Mesenchymal stem cell (in vitro differentiated cells and primary cell): ENCODE measurements at regions not wholly inside any gene's neighbourhood (a gene's known extent, or its start where the extent isn't known, plus 50 kb on each side); places are given as distances from the start of the nearest gene placed in this dataset.

Experiments used
- DNase-seq: peaks from one replicate; pipeline ENCODE4 v3.0.0-alpha.2; 2013
- H2AFZ ChIP-seq: one replicate; pipeline ENCODE4 v1.6.1; 2013; ENCODE audit warnings: low read depth, mild to moderate bottlenecking, control low read depth, inconsistent platforms, low read length, moderate library complexity
- H2AK5ac ChIP-seq: 2 replicates; pipeline ENCODE4 v1.6.1; 2013; ENCODE audit warnings: low read length, moderate library complexity, mild to moderate bottlenecking, inconsistent platforms; ENCODE audit not compliant: severe bottlenecking
- H2BK120ac ChIP-seq: one replicate; pipeline ENCODE4 v1.6.1; 2013; ENCODE audit warnings: low read depth, mild to moderate bottlenecking, inconsistent platforms, low read length, moderate library complexity
- H2BK12ac ChIP-seq, 2 experiments: one replicate each; pipeline ENCODE4 v1.6.1; 2013; ENCODE audit warnings: inconsistent platforms in 2 of 2, low read length in 2 of 2, mild to moderate bottlenecking in 2 of 2, moderate library complexity in 2 of 2, control low read depth in 1 of 2
- H2BK15ac ChIP-seq: one replicate; pipeline ENCODE4 v1.6.1; 2013; ENCODE audit warnings: mild to moderate bottlenecking, low read depth, inconsistent platforms; ENCODE audit not compliant: poor library complexity, severe bottlenecking
- H2BK5ac ChIP-seq: 2 replicates; pipeline ENCODE4 v1.6.1; 2013; ENCODE audit warnings: low read depth, mild to moderate bottlenecking, low read length, control low read depth, inconsistent platforms; ENCODE audit not compliant: poor library complexity, severe bottlenecking
- H3K14ac ChIP-seq, 2 experiments: one replicate each; pipeline ENCODE4 v1.6.1; 2013; ENCODE audit warnings: inconsistent platforms in 2 of 2, low read length in 2 of 2, control low read depth in 1 of 2, mild to moderate bottlenecking in 1 of 2, moderate library complexity in 1 of 2
- H3K18ac ChIP-seq, 2 experiments: one replicate each; pipeline ENCODE4 v1.6.1; 2013; ENCODE audit warnings: inconsistent platforms in 2 of 2, low read length in 2 of 2, control low read depth in 1 of 2, low read depth in 1 of 2, mild to moderate bottlenecking in 1 of 2
- H3K23ac ChIP-seq, 2 experiments: one replicate each; pipeline ENCODE4 v1.6.1; 2013; ENCODE audit warnings: inconsistent platforms in 2 of 2, low read length in 2 of 2, mild to moderate bottlenecking in 2 of 2, moderate library complexity in 2 of 2, control low read depth in 1 of 2
- H3K27ac ChIP-seq: 2 replicates; pipeline ENCODE4 v1.5.1; 2013; ENCODE audit warnings: mild to moderate bottlenecking, moderate library complexity, low read length, control low read depth, inconsistent platforms; ENCODE audit not compliant: poor library complexity, severe bottlenecking
- H3K27me3 ChIP-seq, 2 experiments: 2 replicates each; pipeline versions ENCODE4 v1.6.1 to v1.7.0; 2013; ENCODE audit warnings: low read length in 2 of 2, mild to moderate bottlenecking in 2 of 2, moderate library complexity in 2 of 2, control low read depth in 1 of 2, inconsistent platforms in 1 of 2; ENCODE audit not compliant: control insufficient read depth in 1 of 2, insufficient read depth in 1 of 2
- H3K36me3 ChIP-seq, 2 experiments: 2 replicates each; pipeline versions ENCODE4 v1.6.1 to v1.7.0; 2013; ENCODE audit warnings: low read length in 2 of 2, control low read depth in 1 of 2, inconsistent platforms in 1 of 2, low read depth in 1 of 2, mild to moderate bottlenecking in 1 of 2; ENCODE audit not compliant: insufficient read depth in 2 of 2, control insufficient read depth in 1 of 2
- H3K4ac ChIP-seq, 2 experiments: one replicate each; pipeline ENCODE4 v1.6.1; 2013; ENCODE audit warnings: inconsistent platforms in 2 of 2, low read length in 2 of 2, mild to moderate bottlenecking in 2 of 2, moderate library complexity in 2 of 2, control low read depth in 1 of 2, low read depth in 1 of 2
- H3K4me1 ChIP-seq: 2 replicates; pipeline ENCODE4 v1.6.1; 2013; ENCODE audit warnings: low read depth, low read length, control low read depth; ENCODE audit not compliant: control insufficient read depth, insufficient read depth
- H3K4me2 ChIP-seq: 2 replicates; pipeline ENCODE4 v1.6.1; 2013; ENCODE audit warnings: low read length, mild to moderate bottlenecking, inconsistent platforms; ENCODE audit not compliant: poor library complexity, severe bottlenecking
- H3K4me3 ChIP-seq, 2 experiments: 2 replicates each; pipeline versions ENCODE4 v1.5.1 to v1.7.0; 2013; ENCODE audit warnings: low read length in 2 of 2, mild to moderate bottlenecking in 2 of 2, control low read depth in 1 of 2, low read depth in 1 of 2; ENCODE audit not compliant: insufficient read depth in 1 of 2
- H3K79me1 ChIP-seq: replicated peaks from 2 replicates; pipeline ENCODE4 v1.6.1; 2013; ENCODE audit warnings: mild to moderate bottlenecking, control low read depth, low read length, inconsistent platforms; ENCODE audit not compliant: poor library complexity, severe bottlenecking
- H3K9ac ChIP-seq: 2 replicates; pipeline ENCODE4 v1.7.0; 2013; ENCODE audit warnings: mild to moderate bottlenecking, low read length, moderate library complexity
- H3K9me3 ChIP-seq: 2 replicates; pipeline ENCODE4 v1.7.0; 2013; ENCODE audit warnings: mild to moderate bottlenecking, low read length; ENCODE audit not compliant: control insufficient read depth
- H4K8ac ChIP-seq: one replicate; pipeline ENCODE4 v1.6.1; 2013; ENCODE audit warnings: inconsistent platforms, mild to moderate bottlenecking, low read length, moderate library complexity
- H4K91ac ChIP-seq: one replicate; pipeline ENCODE4 v1.6.1; 2013; ENCODE audit warnings: mild to moderate bottlenecking, low read length, inconsistent platforms
- WGBS: methylation state at CpG from one replicate; pipeline ENCODE4 v1.1.7; 2013; ENCODE audit warnings: mixed read lengths; 5-methylcytosine and 5-hydroxymethylcytosine counted together

DNA sequence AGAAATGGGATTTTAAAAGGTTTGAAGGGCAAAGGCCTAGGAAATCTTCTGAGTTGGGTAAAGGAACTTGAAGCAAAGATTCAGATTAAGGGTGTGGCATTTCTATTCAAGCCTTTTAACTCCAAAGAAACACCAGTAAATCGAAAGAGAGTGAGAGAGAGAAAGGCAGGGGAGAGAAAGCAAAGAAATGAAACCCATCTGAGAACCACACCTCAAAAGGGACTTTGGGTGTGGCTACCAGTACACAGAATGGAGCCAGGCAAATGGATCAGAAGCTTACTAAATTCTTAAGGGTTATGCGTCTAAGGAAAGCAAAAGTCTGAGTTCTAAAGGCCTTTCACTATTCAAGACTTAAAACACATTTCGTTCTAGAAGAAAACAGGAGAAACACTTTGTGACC is 277.4 kb downstream of the BCL11B start:
- Histone ChIP-seq H3K79me1 (no peaks in the 10 kb centered on the region), H2BK12ac (no peak overlapping the region), H3K27ac (no peak overlapping the region), H3K23ac (no peak overlapping the region), H3K4me2 (no peak overlapping the region), H4K8ac (no peak overlapping the region), H3K4me3 (no peak overlapping the region), H3K4ac (no peak overlapping the region), H3K4me1 (no peaks in the 10 kb centered on the region), H2AK5ac (no peak overlapping the region), H2BK120ac (no peak overlapping the region), H3K27me3 (peaks cover 0 to 5% of the 10 kb centered on the region in 2 experiments), H3K9ac (no peak overlapping the region), H2AFZ (no peak overlapping the region), H2BK15ac (no peak overlapping the region), H4K91ac (no peak overlapping the region), H3K36me3 (no peaks in the 10 kb centered on the region), H3K14ac (no peak overlapping the region), H3K9me3 (peaks cover 3% of the 10 kb centered on the region), H3K18ac (no peak overlapping the region), H2BK5ac (no peak overlapping the region)
- no peak for DNase-seq
- 40% methylated on average over 1 of the region's 3 CpGs for WGBS

GRCh38 chr14:98997526-98998205 is 274.3 kb downstream of the BCL11B start:
- peaks cover 3% of the 10 kb centered on the region for H3K9me3 ChIP-seq
- no peak overlapping the region for H3K4ac ChIP-seq
- H3K14ac ChIP-seq, result no peak overlapping the region
- H4K8ac ChIP-seq, result no peak overlapping the region
- no peak overlapping the region for H3K9ac ChIP-seq
- no peak overlapping the region for H3K4me3 ChIP-seq
- H3K27ac ChIP-seq, result no peak overlapping the region
- H2AFZ ChIP-seq, result no peak overlapping the region
- H2BK12ac ChIP-seq, result no peak overlapping the region
- no peak overlapping the region for H2BK120ac ChIP-seq
- peaks cover 0 to 5% of the 10 kb centered on the region in 2 experiments for H3K27me3 ChIP-seq
- no peak overlapping the region for H4K91ac ChIP-seq
- no peak overlapping the region for H2BK5ac ChIP-seq
- H3K4me2 ChIP-seq, result no peak overlapping the region
- H3K18ac ChIP-seq, result no peak overlapping the region
- WGBS, result 70% methylated on average over 3 of the region's 6 CpGs
- H3K23ac ChIP-seq, result no peak overlapping the region
- no peak for DNase-seq
- no peak overlapping the region for H2AK5ac ChIP-seq
- no peaks in the 10 kb centered on the region for H3K4me1 ChIP-seq
- H3K79me1 ChIP-seq, result no peaks in the 10 kb centered on the region
- no peaks in the 10 kb centered on the region for H3K36me3 ChIP-seq
- no peak overlapping the region for H2BK15ac ChIP-seq

DNA sequence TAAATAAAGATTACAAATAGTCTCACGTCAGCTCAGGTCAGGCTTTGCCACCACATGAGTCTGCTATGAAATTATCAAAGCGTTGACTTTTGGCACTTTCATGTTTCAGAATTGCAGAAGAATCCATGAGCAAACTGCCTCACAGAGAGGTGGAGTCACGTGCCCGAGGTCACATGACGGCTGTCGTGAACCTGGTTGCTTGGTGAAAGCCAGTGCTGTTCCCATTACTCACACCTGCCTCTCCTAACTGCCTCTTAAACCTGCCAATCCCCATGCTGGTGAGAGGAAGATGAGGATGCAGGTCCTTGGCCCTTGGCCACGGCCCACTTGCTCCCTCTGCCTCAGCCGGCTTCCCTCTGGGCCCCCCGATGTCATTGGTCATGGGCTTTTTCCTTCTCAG is 272.7 kb downstream of the BCL11B start:
- Histone ChIP-seq H2BK120ac (no peak overlapping the region), H4K91ac (no peak overlapping the region), H2BK12ac (no peak overlapping the region), H3K9ac (no peak overlapping the region), H3K4me2 (no peak overlapping the region), H3K4me1 (no peaks in the 10 kb centered on the region), H2BK15ac (no peak overlapping the region), H4K8ac (no peak overlapping the region), H3K18ac (no peak overlapping the region), H3K36me3 (no peaks in the 10 kb centered on the region), H3K4me3 (no peak overlapping the region), H2BK5ac (no peak overlapping the region), H3K79me1 (no peaks in the 10 kb centered on the region), H3K9me3 (no peaks in the 10 kb centered on the region), H2AK5ac (no peak overlapping the region), H2AFZ (no peak overlapping the region), H3K23ac (no peak overlapping the region), H3K14ac (no peak overlapping the region), H3K4ac (no peak overlapping the region), H3K27ac (no peak overlapping the region), H3K27me3 (peaks cover 0 to 5% of the 10 kb centered on the region in 2 experiments)
- 69% methylated on average over 9 of the region's 9 CpGs for WGBS
- DNase-seq, result no peak

DNA sequence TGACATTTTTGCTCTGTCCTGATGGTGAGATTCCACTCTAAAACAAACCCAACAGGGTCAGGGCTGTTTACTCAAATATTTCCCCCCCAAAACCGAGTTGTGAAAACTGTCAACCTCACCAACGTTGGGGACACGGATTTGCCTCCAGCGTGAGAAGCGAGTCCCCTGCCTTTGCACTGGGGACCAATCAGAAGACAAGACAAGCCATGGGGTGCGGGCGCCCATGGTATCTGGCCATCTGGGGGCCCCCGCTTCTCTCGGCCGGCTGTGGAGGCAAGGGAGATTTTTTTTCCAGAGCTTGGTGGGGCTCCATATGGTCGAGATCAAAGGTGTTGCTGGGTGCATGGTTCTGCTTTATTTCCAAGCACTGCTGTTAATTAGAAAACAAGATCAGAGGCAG is 272.1 kb downstream of the BCL11B start:
- Histone ChIP-seq H2BK12ac (no peak overlapping the region), H3K27ac (no peak overlapping the region), H3K14ac (no peak overlapping the region), H3K9me3 (no peaks in the 10 kb centered on the region), H3K36me3 (no peaks in the 10 kb centered on the region), H2BK5ac (no peak overlapping the region), H2AFZ (no peak overlapping the region), H3K4ac (no peak overlapping the region), H4K91ac (no peak overlapping the region), H3K23ac (no peak overlapping the region), H3K27me3 (peaks cover 0 to 5% of the 10 kb centered on the region in 2 experiments), H4K8ac (no peak overlapping the region), H3K79me1 (no peaks in the 10 kb centered on the region), H3K4me2 (no peak overlapping the region), H2AK5ac (no peak overlapping the region), H3K4me1 (no peaks in the 10 kb centered on the region), H3K4me3 (no peak overlapping the region), H3K9ac (no peak overlapping the region), H2BK120ac (no peak overlapping the region), H3K18ac (no peak overlapping the region), H2BK15ac (no peak overlapping the region)
- WGBS, result 79% methylated on average over 10 of the region's 11 CpGs
- DNase-seq, result no peak
